DND-41 (cell line): ENCODE measurements at regions not wholly inside any gene's neighbourhood (a gene's known extent, or its start where the extent isn't known, plus 50 kb on each side); places are given as distances from the start of the nearest gene placed in this dataset.

ENCODE experiments used
- ATAC-seq: fragments of 200-7000 bp; cut with Tn5 transposase; 3 replicates; pipeline ENCODE4 v1.9.1; 2021; ENCODE audit warnings: low read depth; ENCODE audit not compliant: insufficient read depth
- DNase-seq: peaks from one replicate; pipeline ENCODE4 v3.0.0-alpha.2; 2020
- H2AFZ ChIP-seq: 2 replicates; pipeline ENCODE4 v1.6.0; 2012; ENCODE audit warnings: low read depth, low read length
- H3K27ac ChIP-seq: 2 replicates; pipeline ENCODE4 v1.5.1; 2012; ENCODE audit warnings: low read length, inconsistent platforms
- H3K27me3 ChIP-seq: fragments of 200-600 bp; sonication (generic); 2 replicates; pipeline ENCODE4 v1.6.0; 2012; ENCODE audit warnings: low read length, mild to moderate bottlenecking, inconsistent platforms; ENCODE audit not compliant: insufficient read depth, poor library complexity
- H3K36me3 ChIP-seq: 2 replicates; pipeline ENCODE4 v1.5.1; 2012; ENCODE audit warnings: low read length, inconsistent platforms; ENCODE audit not compliant: insufficient read depth
- H3K4me1 ChIP-seq: 2 replicates; pipeline ENCODE4 v1.5.1; 2012; ENCODE audit warnings: mild to moderate bottlenecking, low read length; ENCODE audit not compliant: insufficient read depth
- H3K4me2 ChIP-seq: 2 replicates; pipeline ENCODE4 v1.6.0; 2012; ENCODE audit warnings: mild to moderate bottlenecking, moderate library complexity, low read length, inconsistent platforms; ENCODE audit not compliant: insufficient read depth
- H3K4me3 ChIP-seq, 2 experiments: fragments of 200-600 bp in 1 of 2; shearing (Covaris generic) in 1 of 2; 2 replicates each; pipeline ENCODE4 v1.5.1; 2012 to 2016; ENCODE audit warnings: inconsistent platforms in 2 of 2, low read length in 2 of 2, mild to moderate bottlenecking in 2 of 2, low read depth in 1 of 2, moderate library complexity in 1 of 2
- H3K79me2 ChIP-seq: 2 replicates; pipeline ENCODE4 v1.6.0; 2012; ENCODE audit warnings: low read length, inconsistent platforms; ENCODE audit not compliant: insufficient read depth
- H3K9ac ChIP-seq: 2 replicates; pipeline ENCODE4 v1.6.0; 2012; ENCODE audit warnings: low read depth, mild to moderate bottlenecking, inconsistent platforms, low read length, moderate library complexity
- H3K9me3 ChIP-seq: 2 replicates; pipeline ENCODE4 v1.5.1; 2012; ENCODE audit warnings: low read length, moderate library complexity, mild to moderate bottlenecking, inconsistent platforms; ENCODE audit not compliant: insufficient read depth, severe bottlenecking
- H4K20me1 ChIP-seq: 2 replicates; pipeline ENCODE4 v1.6.0; 2012; ENCODE audit warnings: low read length; ENCODE audit not compliant: insufficient read depth
- CTCF ChIP-seq: IDR thresholded peaks from 2 replicates; pipeline ENCODE4 v1.5.1; 2012; ENCODE audit warnings: borderline replicate concordance, low read length, moderate library complexity, mild to moderate bottlenecking; ENCODE audit not compliant: poor library complexity, severe bottlenecking; ENCODE audit errors: extremely low read depth
- EZH2 ChIP-seq: IDR thresholded peaks from 3 replicates; pipeline ENCODE4 v1.6.1; 2012; ENCODE audit warnings: borderline replicate concordance, low read depth, mild to moderate bottlenecking, moderate library complexity, low read length, inconsistent platforms; ENCODE audit not compliant: severe bottlenecking

DNA sequence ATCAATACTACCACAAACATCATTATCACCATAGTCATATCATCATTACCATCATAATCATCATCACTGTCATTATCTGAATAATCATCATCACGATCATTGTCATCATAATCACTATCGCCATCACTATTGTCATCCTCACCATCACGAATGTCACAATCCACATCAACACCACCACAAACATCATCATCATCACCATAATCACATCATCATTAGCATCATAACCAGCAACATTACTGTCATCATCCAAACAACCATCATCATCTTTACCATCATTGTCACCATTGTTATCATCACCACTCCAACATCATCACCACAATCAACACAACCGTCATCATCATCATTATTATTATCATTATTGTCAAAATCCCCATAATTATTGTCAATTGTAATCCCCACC is 61.2 kb downstream of the MBD3L1 start:
- ATAC-seq (no peak), DNase-seq (no peak)
- H3K79me2 ChIP-seq, result no peaks in the 10 kb centered on the region
- H3K27me3 ChIP-seq, result no peaks in the 10 kb centered on the region
- no peaks in the 10 kb centered on the region for H3K36me3 ChIP-seq
- no peaks in the 10 kb centered on the region for H3K4me1 ChIP-seq
- no peak overlapping the region for H3K9ac ChIP-seq
- no peak overlapping the region for H3K4me3 ChIP-seq
- H2AFZ ChIP-seq, result no peak overlapping the region
- no peak overlapping the region for H3K27ac ChIP-seq
- H3K4me2 ChIP-seq, result no peak overlapping the region
- no peaks in the 10 kb centered on the region for H3K9me3 ChIP-seq
- no peaks in the 10 kb centered on the region for H4K20me1 ChIP-seq
- no peak for TF ChIP-seq EZH2
- no peak for TF ChIP-seq CTCF

DNA sequence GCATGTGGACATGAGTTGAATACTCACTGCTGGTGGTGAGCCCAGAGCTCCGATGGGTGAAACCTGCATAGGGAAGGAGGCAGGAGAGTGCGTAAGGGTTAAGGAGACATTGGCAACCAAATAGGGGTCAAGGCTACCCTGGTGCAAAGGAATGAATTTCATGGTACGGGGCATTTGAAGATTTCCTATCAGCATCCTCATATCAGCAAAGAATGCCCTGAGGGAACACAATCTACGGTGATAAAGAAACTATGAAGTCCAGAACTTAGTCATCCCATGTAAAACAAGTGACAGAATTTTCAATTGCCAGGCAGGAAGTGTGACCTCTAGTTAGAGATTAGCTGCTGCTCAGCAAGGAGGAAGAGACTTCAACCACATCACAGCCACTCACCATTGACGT is 64.9 kb downstream of the MBD3L1 start:
- H3K9me3 ChIP-seq, result no peaks in the 10 kb centered on the region
- H3K4me1 ChIP-seq, result no peaks in the 10 kb centered on the region
- no peaks in the 10 kb centered on the region for H4K20me1 ChIP-seq
- no peak overlapping the region for H3K4me3 ChIP-seq
- H3K27me3 ChIP-seq, result no peaks in the 10 kb centered on the region
- ATAC-seq, result no peak
- TF ChIP-seq EZH2, result no peak
- TF ChIP-seq CTCF, result no peak
- no peaks in the 10 kb centered on the region for H3K79me2 ChIP-seq
- H3K9ac ChIP-seq, result no peak overlapping the region
- no peak overlapping the region for H3K27ac ChIP-seq
- H2AFZ ChIP-seq, result no peak overlapping the region
- no peaks in the 10 kb centered on the region for H3K36me3 ChIP-seq
- H3K4me2 ChIP-seq, result no peak overlapping the region
- DNase-seq, result no peak

DNA sequence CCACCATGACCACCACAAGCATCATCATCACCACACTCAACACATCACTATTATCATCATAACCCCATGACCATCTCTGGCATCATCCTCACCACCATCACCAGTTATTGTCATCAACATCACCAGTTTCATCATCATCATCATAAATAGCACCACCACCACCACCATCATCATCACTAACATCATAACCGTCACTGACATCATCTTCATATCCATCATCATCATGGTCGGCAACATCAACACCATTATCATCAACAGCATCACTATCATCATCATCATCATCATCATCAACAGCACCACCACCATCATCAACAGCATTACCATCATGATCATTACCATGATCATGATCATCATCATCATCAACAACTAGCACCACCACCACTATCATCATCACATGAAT is 67.2 kb downstream of the MBD3L1 start:
- Histone ChIP-seq H3K4me1 (no peaks in the 10 kb centered on the region), H3K27me3 (no peaks in the 10 kb centered on the region), H3K4me2 (no peak overlapping the region), H3K9ac (no peak overlapping the region), H3K4me3 (no peak overlapping the region), H3K27ac (no peak overlapping the region), H3K79me2 (no peaks in the 10 kb centered on the region), H4K20me1 (no peaks in the 10 kb centered on the region), H3K9me3 (no peaks in the 10 kb centered on the region), H3K36me3 (no peaks in the 10 kb centered on the region), H2AFZ (no peak overlapping the region)
- TF ChIP-seq EZH2 (no peak), CTCF (no peak)
- ATAC-seq, result no peak
- no peak for DNase-seq

- H3K9me3 ChIP-seq, result no peaks in the 10 kb centered on the region
- no peak for ATAC-seq
These were observed 68.2 kb downstream of the MBD3L1 start for GRCh38 chr19:8900421-8900820.

More at GRCh38 chr19:8900421-8900820, 68.2 kb downstream of the MBD3L1 start:
- TF ChIP-seq EZH2 (no peak), CTCF (no peak)
- Histone ChIP-seq H4K20me1 (no peaks in the 10 kb centered on the region), H2AFZ (no peak overlapping the region), H3K4me2 (no peak overlapping the region), H3K27me3 (no peaks in the 10 kb centered on the region), H3K4me3 (no peak overlapping the region), H3K9ac (no peak overlapping the region), H3K36me3 (no peaks in the 10 kb centered on the region), H3K79me2 (no peaks in the 10 kb centered on the region), H3K4me1 (no peaks in the 10 kb centered on the region), H3K27ac (no peak overlapping the region)
- DNase-seq, result no peak
